Large intestine (tissue), 3 donors: ENCODE measurements at regions not wholly inside any gene's neighbourhood (a gene's known extent, or its start where the extent isn't known, plus 50 kb on each side); places are given as distances from the start of the nearest gene placed in this dataset.

Experiments
- DNase-seq, 2 donors: peaks; one replicate each; pipeline versions ENCODE4 v3.0.0 to v3.0.0-alpha.2; 2013
- H3K27ac ChIP-seq: one replicate; pipeline ENCODE4 v1.5.1; 2013; ENCODE audit warnings: low read length
- H3K27me3 ChIP-seq: 2 replicates; pipeline ENCODE4 v1.6.1; 2013; ENCODE audit warnings: low read length; ENCODE audit not compliant: control insufficient read depth, insufficient read depth
- H3K36me3 ChIP-seq: 2 replicates; pipeline ENCODE4 v1.6.1; 2013; ENCODE audit warnings: low read length; ENCODE audit not compliant: control insufficient read depth, insufficient read depth
- H3K4me1 ChIP-seq: one replicate; pipeline ENCODE4 v1.6.1; 2013; ENCODE audit warnings: low read length; ENCODE audit not compliant: control insufficient read depth, insufficient read depth
- H3K4me3 ChIP-seq: one replicate; pipeline ENCODE4 v1.5.1; 2013; ENCODE audit warnings: low read length
- H3K9me3 ChIP-seq: one replicate; pipeline ENCODE4 v1.6.1; 2013; ENCODE audit warnings: mild to moderate bottlenecking, low read depth, low read length, moderate library complexity; ENCODE audit not compliant: control insufficient read depth
- WGBS: methylation state at CpG from one replicate; pipeline ENCODE4 v1.1.5; 2013; ENCODE audit warnings: low lambda C conversion rate; ENCODE audit not compliant: insufficient coverage; 5-methylcytosine and 5-hydroxymethylcytosine counted together

- DNase-seq, result no peak
- WGBS, result 100% methylated on average over 2 of the region's 13 CpGs
- H3K4me3 ChIP-seq, result no peak overlapping the region
- H3K27me3 ChIP-seq, result no peaks in the 10 kb centered on the region
- no peaks in the 10 kb centered on the region for H3K9me3 ChIP-seq
- H3K4me1 ChIP-seq, result no peaks in the 10 kb centered on the region
- H3K36me3 ChIP-seq, result no peaks in the 10 kb centered on the region
- H3K27ac ChIP-seq, result no peak overlapping the region
Observed at GRCh38 chr13:100751826-100752225, 77.2 kb upstream of the TMTC4 start.

GRCh38 chr13:100746953-100747683, 72.5 kb upstream of the TMTC4 start:
- WGBS, result no CpG with 5 or more reads among the region's 6 CpGs
- Histone ChIP-seq H3K4me1 (no peaks in the 10 kb centered on the region), H3K4me3 (no peak overlapping the region), H3K9me3 (no peaks in the 10 kb centered on the region), H3K36me3 (no peaks in the 10 kb centered on the region), H3K27ac (no peak overlapping the region), H3K27me3 (no peaks in the 10 kb centered on the region)
- DNase-seq, result no peak

- 100% methylated on average over 1 of the region's 8 CpGs for WGBS
- H3K27ac ChIP-seq, result no peak overlapping the region
- no peaks in the 10 kb centered on the region for H3K36me3 ChIP-seq
Observed at GRCh38 chr13:100738176-100738855, 63.7 kb upstream of the TMTC4 start.

GRCh38 chr13:100735494-100735893, 60.9 kb upstream of the TMTC4 start:
- H3K36me3 ChIP-seq, result no peaks in the 10 kb centered on the region

More at GRCh38 chr13:100738176-100738855, 63.7 kb upstream of the TMTC4 start:
- Histone ChIP-seq H3K9me3 (no peaks in the 10 kb centered on the region), H3K4me1 (no peaks in the 10 kb centered on the region), H3K27me3 (no peaks in the 10 kb centered on the region), H3K4me3 (no peak overlapping the region)
- no peak for DNase-seq

DNA sequence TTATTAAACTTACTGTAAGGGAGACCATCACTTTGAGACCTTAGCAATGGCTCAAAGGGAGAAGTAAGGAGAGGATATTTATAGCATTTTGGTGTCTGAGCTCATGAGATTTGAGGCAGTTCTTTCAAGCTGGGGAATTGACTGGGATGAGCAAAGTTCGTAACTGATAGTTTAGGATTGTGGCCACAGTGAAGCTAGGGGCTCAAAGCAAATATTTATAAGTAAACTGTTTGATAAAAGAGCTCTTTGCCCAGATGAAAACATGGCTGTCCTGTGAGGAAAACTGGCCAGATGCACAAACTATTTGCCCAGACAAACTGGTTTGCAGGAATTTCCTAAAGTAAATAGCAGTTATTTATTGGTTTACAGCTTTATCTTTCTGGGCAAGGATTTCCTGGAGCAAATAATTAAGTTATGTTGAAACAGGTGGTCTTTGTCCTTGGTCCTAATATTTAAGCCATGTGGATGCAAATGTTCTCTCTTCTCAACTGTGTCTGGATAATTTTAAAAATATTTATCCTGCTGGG, 59.7 kb upstream of the TMTC4 start:
- Histone ChIP-seq H3K9me3 (no peaks in the 10 kb centered on the region), H3K4me1 (no peaks in the 10 kb centered on the region), H3K4me3 (no peak overlapping the region), H3K27ac (no peak overlapping the region), H3K27me3 (no peaks in the 10 kb centered on the region), H3K36me3 (no peaks in the 10 kb centered on the region)
- no CpG with 5 or more reads among the region's 1 CpG for WGBS
- DNase-seq, result peak in 1 of 2 donors; percentile 10

More at GRCh38 chr13:100735494-100735893, 60.9 kb upstream of the TMTC4 start:
- no peak overlapping the region for H3K27ac ChIP-seq
- no peaks in the 10 kb centered on the region for H3K27me3 ChIP-seq
- no peaks in the 10 kb centered on the region for H3K4me1 ChIP-seq
- no peak for DNase-seq
- no CpG with 5 or more reads among the region's 9 CpGs for WGBS
- no peak overlapping the region for H3K4me3 ChIP-seq
- H3K9me3 ChIP-seq, result no peaks in the 10 kb centered on the region

- no peak overlapping the region for H3K4me3 ChIP-seq
- DNase-seq, result no peak
- no peaks in the 10 kb centered on the region for H3K4me1 ChIP-seq
- H3K27me3 ChIP-seq, result no peaks in the 10 kb centered on the region
- H3K36me3 ChIP-seq, result no peaks in the 10 kb centered on the region
- no peak overlapping the region for H3K27ac ChIP-seq
- H3K9me3 ChIP-seq, result peaks cover under 1% of the 10 kb centered on the region
- 100% methylated on average over 1 of the region's 3 CpGs for WGBS
Observed at GRCh38 chr13:100733261-100733660, 58.7 kb upstream of the TMTC4 start.

- Histone ChIP-seq H3K9me3 (peaks cover 6% of the 10 kb centered on the region), H3K27ac (no peak overlapping the region), H3K36me3 (no peaks in the 10 kb centered on the region), H3K4me1 (no peaks in the 10 kb centered on the region), H3K4me3 (no peak overlapping the region), H3K27me3 (no peaks in the 10 kb centered on the region)
- no CpG with 5 or more reads among the region's 5 CpGs for WGBS
- no peak for DNase-seq
Observed at GRCh38 chr13:100728201-100728600, 53.6 kb upstream of the TMTC4 start.

GRCh38 chr13:100725472-100725871, 50.9 kb upstream of the TMTC4 start:
- no CpG with 5 or more reads among the region's 6 CpGs for WGBS
- H3K36me3 ChIP-seq, result no peaks in the 10 kb centered on the region
- no peaks in the 10 kb centered on the region for H3K4me1 ChIP-seq
- peaks cover 6% of the 10 kb centered on the region for H3K9me3 ChIP-seq
- no peak overlapping the region for H3K27ac ChIP-seq
- H3K4me3 ChIP-seq, result no peak overlapping the region
- H3K27me3 ChIP-seq, result no peaks in the 10 kb centered on the region
- no peak for DNase-seq

- Histone ChIP-seq H3K36me3 (no peaks in the 10 kb centered on the region), H3K4me1 (no peaks in the 10 kb centered on the region), H3K9me3 (peaks cover 7% of the 10 kb centered on the region), H3K27ac (no peak overlapping the region), H3K27me3 (no peaks in the 10 kb centered on the region), H3K4me3 (no peak overlapping the region)
- WGBS, result 100% methylated on average over 2 of the region's 4 CpGs
- no peak for DNase-seq
Observed at GRCh38 chr13:100724568-100724967, 50.0 kb upstream of the TMTC4 start.
